ENCODE measurements at regions not wholly inside any gene's neighbourhood (a gene's known extent, or its start where the extent isn't known, plus 50 kb on each side); places are given as distances from the start of the nearest gene placed in this dataset.

DNA sequence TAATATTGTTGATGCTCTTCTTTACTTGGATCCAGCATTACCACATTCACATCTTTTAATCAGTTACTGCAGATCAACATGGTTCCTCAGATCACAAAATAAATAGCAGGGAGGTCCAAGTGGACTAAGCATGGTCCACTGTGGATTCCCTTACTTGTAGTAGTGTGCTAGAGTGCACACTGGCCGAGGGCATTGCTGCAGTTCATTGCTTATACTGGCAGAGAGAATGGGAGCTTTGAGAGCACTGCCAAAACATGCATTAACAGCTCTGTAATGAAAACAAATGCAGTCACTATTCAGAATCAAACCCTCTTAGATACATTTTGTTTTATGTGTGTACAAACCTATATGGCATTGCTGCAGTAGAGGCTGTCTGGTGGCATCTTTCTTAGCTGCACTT lies 471.5 kb downstream of the CD109 start:
- ATAC-seq = no peak
- Histone ChIP-seq H3K36me3 (no peaks in the 10 kb centered on the region), H3K4me1 (no peaks in the 10 kb centered on the region), H3K27me3 (no peaks in the 10 kb centered on the region), H3K4me3 (no peak overlapping the region), H3K9me3 (no peaks in the 10 kb centered on the region), H3K27ac (no peak overlapping the region)
- DNase-seq = no peak
- in situ Hi-C loops (cut with MboI; ENCODE audit: low sequenced_read_pairs in 4 of 4) (no loop called here), intact Hi-C loops (cut with DNase I; ENCODE audit: low total_unique reads) (no loop called here)
- TF ChIP-seq POLR2A (IDR thresholded peaks at IDR 0.05) = no peak

DNA sequence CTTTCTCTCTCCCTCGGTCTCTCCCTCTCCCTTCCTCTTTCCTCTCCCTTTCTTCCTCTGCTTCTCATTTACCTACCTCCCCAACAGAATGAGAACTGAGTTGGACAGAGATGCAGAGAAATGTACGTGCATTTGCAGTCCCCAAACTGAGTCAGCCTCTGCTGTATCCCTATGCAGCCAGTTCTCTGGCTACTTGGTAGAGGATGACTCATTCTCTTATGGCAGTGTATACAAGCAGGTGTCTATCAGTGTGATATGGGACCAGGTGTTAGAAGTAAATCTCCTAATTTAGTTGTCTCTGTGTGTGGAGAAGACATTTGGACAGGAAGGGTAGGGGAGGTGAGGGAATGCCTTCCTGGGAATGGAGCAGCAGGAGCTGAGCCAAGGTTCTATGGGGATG lies 470.8 kb downstream of the CD109 start:
- no peak for DNase-seq
- Histone ChIP-seq H3K9me3 (no peaks in the 10 kb centered on the region), H3K27ac (no peak overlapping the region), H3K4me3 (no peak overlapping the region), H3K27me3 (no peaks in the 10 kb centered on the region), H3K36me3 (no peaks in the 10 kb centered on the region), H3K4me1 (no peaks in the 10 kb centered on the region)
- TF ChIP-seq, protein P1, sequence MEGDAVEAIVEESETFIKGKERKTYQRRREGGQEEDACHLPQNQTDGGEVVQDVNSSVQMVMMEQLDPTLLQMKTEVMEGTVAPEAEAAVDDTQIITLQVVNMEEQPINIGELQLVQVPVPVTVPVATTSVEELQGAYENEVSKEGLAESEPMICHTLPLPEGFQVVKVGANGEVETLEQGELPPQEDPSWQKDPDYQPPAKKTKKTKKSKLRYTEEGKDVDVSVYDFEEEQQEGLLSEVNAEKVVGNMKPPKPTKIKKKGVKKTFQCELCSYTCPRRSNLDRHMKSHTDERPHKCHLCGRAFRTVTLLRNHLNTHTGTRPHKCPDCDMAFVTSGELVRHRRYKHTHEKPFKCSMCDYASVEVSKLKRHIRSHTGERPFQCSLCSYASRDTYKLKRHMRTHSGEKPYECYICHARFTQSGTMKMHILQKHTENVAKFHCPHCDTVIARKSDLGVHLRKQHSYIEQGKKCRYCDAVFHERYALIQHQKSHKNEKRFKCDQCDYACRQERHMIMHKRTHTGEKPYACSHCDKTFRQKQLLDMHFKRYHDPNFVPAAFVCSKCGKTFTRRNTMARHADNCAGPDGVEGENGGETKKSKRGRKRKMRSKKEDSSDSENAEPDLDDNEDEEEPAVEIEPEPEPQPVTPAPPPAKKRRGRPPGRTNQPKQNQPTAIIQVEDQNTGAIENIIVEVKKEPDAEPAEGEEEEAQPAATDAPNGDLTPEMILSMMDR (IDR thresholded peaks at IDR 0.05 in 4 of 5, conservative IDR thresholded peaks at IDR 0.05 in 1 of 5) = no peak
- TF ChIP-seq POLR2A (IDR thresholded peaks at IDR 0.05) = no peak
- intact Hi-C loops (cut with DNase I; ENCODE audit: low total_unique reads) (no loop called here), in situ Hi-C loops (cut with MboI; ENCODE audit: low sequenced_read_pairs in 4 of 4) (no loop called here)
- ATAC-seq = no peak

DNA sequence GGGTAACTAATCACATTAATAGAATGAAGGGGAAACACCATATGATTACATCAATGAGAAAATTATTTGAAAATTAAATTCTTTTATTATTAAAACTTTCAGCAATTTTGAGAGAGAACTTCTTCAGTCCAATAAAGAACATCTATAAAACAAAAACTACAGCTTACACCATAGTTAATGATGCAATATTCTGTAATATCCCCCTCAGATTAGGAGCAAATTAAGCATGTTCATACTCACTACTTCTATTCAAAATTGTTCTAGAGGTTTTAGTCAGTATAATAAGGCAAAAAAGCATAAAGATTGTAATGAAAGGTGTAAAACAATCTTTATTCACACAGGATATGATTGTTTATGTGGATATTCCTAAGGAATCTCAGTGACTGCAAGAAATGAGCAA lies 465.4 kb downstream of the CD109 start:
- DNase-seq = no peak
- Histone ChIP-seq H3K4me3 (no peak overlapping the region), H3K36me3 (no peaks in the 10 kb centered on the region), H3K27ac (no peak overlapping the region), H3K9me3 (no peaks in the 10 kb centered on the region), H3K4me1 (no peaks in the 10 kb centered on the region), H3K27me3 (no peaks in the 10 kb centered on the region)
- in situ Hi-C loops (cut with MboI; ENCODE audit: low sequenced_read_pairs in 4 of 4) (no loop called here), intact Hi-C loops (cut with DNase I; ENCODE audit: low total_unique reads) (no loop called here)
- no peak for ATAC-seq
- TF ChIP-seq POLR2A (IDR thresholded peaks at IDR 0.05) = no peak
- TF ChIP-seq, protein P1 (IDR thresholded peaks at IDR 0.05 in 4 of 5, conservative IDR thresholded peaks at IDR 0.05 in 1 of 5) = no peak

- ATAC-seq = no peak
- H3K27ac ChIP-seq = no peak overlapping the region
- no peaks in the 10 kb centered on the region for H3K4me1 ChIP-seq
- no peaks in the 10 kb centered on the region for H3K27me3 ChIP-seq
- intact Hi-C loops (cut with DNase I; ENCODE audit: low total_unique reads) (no loop called here), in situ Hi-C loops (cut with MboI; ENCODE audit: low sequenced_read_pairs in 4 of 4) (no loop called here)
- H3K4me3 ChIP-seq = no peak overlapping the region
- no peaks in the 10 kb centered on the region for H3K36me3 ChIP-seq
- no peaks in the 10 kb centered on the region for H3K9me3 ChIP-seq
- TF ChIP-seq, protein P1 (IDR thresholded peaks at IDR 0.05 in 4 of 5, conservative IDR thresholded peaks at IDR 0.05 in 1 of 5) = no peak
- no peak for TF ChIP-seq POLR2A (IDR thresholded peaks at IDR 0.05)
- DNase-seq = no peak
Observed at GRCh38 chr6:74152096-74152675, 456.2 kb downstream of the CD109 start.

DNA sequence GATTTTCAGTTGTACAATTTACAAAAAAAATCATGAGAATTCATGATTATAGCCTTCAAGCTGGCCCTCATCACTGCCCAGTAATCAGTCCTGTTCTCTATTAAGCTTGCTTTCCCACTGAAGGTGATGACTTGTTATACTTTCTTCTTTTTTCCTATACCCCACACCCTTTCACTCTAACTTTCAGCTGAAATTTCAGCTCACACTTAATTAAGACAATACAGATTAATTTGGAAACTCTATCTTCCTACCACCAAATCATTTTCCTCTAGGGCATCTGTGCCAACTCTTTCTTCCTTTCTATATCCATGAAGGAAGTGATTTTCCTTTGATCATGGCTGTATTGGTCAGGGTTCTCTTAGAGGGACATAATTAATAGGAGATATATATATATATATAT lies 449.9 kb downstream of the CD109 start:
- in situ Hi-C loops (cut with MboI; ENCODE audit: low sequenced_read_pairs in 4 of 4) = no loop called here
- DNase-seq = no peak

More for the DNA sequence above, 449.9 kb downstream of the CD109 start:
- Histone ChIP-seq H3K4me1 (no peaks in the 10 kb centered on the region), H3K9me3 (no peaks in the 10 kb centered on the region), H3K36me3 (no peaks in the 10 kb centered on the region), H3K27me3 (no peaks in the 10 kb centered on the region), H3K4me3 (no peak overlapping the region), H3K27ac (no peak overlapping the region)
- ATAC-seq = no peak
- intact Hi-C loops (cut with DNase I; ENCODE audit: low total_unique reads) = no loop called here
- no peak for TF ChIP-seq POLR2A (IDR thresholded peaks at IDR 0.05)
- TF ChIP-seq, protein P1 (IDR thresholded peaks at IDR 0.05 in 4 of 5, conservative IDR thresholded peaks at IDR 0.05 in 1 of 5) = no peak
